Right lobe of liver (tissue), 4 donors: ENCODE measurements at regions not wholly inside any gene's neighbourhood (a gene's known extent, or its start where the extent isn't known, plus 50 kb on each side); places are given as distances from the start of the nearest gene placed in this dataset.
"Not testable (repeated sequence)": the region's sequence is repeated elsewhere in the genome, so short reads cannot be mapped to it uniquely, and the experiment has no call there.

Experiments used
- CTCF ChIP-seq, 4 donors: fragments of 200-600 bp in 3 of 4; fragments of 450-650 bp in 1 of 4; IDR thresholded peaks; one replicate each; pipeline versions ENCODE4 v1.5.1 to v1.8.0; 2016 to 2022; ENCODE audit warnings: antibody characterized with exemption in 4 of 4, mild to moderate bottlenecking in 2 of 4
- POLR2A ChIP-seq: fragments of 450-650 bp; IDR thresholded peaks from one replicate; pipeline ENCODE4 v1.6.1; 2017; ENCODE audit warnings: antibody characterized with exemption, mild to moderate bottlenecking
- donor health status: DM: no; HTN: no; CAD: no.
- donor health status: DM: no; HTN: no; CAD: no.
- donor health status: DM: no; HTN: yes; CAD: no.

GRCh38 chr12:131395209-131395684, 315.6 kb upstream of the SFSWAP start:
- not testable (repeated sequence) for TF ChIP-seq CTCF (IDR thresholded peaks at IDR 0.05); POLR2A
